K562 (cell line): ENCODE measurements at regions not wholly inside any gene's neighbourhood (a gene's known extent, or its start where the extent isn't known, plus 50 kb on each side); places are given as distances from the start of the nearest gene placed in this dataset.

Experiments
- ATAC-seq: fragments of 200-7000 bp; cut with Tn5 transposase; 3 replicates; pipeline ENCODE4 v1.9.1; 2020; ENCODE audit warnings: moderate library complexity
- BruUV-seq: library from RNA; stranded (reverse); fragments of 400-500 nt; replicated peaks from 2 replicates; lab custom pipeline; 2021; lab: Mats Ljungman, UMichigan
- CTCF ChIA-PET: fragments of 300-600 bp; formaldehyde crosslinking; extraction: SDS; loops from one replicate; lab custom pipeline; 2021; ENCODE audit warnings: low intra/inter-chr PET ratio; lab: Yijun Ruan, JAX
- POLR2A ChIA-PET: fragments of 300-600, 350-650 bp; sonication (Branson Sonifier 250); formaldehyde crosslinking; extraction: SDS; loops from one replicate; lab custom pipeline; 2021; ENCODE audit warnings: antibody characterized with exemption, inconsistent platforms; lab: Yijun Ruan, JAX
- DNase-seq, 4 experiments: peaks; one replicate each; pipeline versions ENCODE4 v3.0.0 to v3.0.0-alpha.2; 2011 to 2018; ENCODE audit warnings: low spot score in 3 of 4, mixed read lengths in 3 of 4; ENCODE audit errors: extremely low read depth in 1 of 4
- FAIRE-seq: peaks from 2 replicates; lab custom pipeline; 2011; peaks lifted over from hg19 to GRCh38; lab: Jason Lieb, UNC
- H2AFZ ChIP-seq: 2 replicates; pipeline ENCODE4 v1.6.0; 2011; ENCODE audit warnings: low read depth, low read length, control low read depth, inconsistent platforms
- H3K27ac ChIP-seq: fragments of 200-600 bp; 3 replicates; pipeline ENCODE4 v1.8.0; 2011; ENCODE audit warnings: low read depth, mild to moderate bottlenecking, control low read depth, inconsistent platforms, low read length, moderate library complexity, mixed read lengths; ENCODE audit errors: extremely low read depth
- H3K27me3 ChIP-seq, 2 experiments: fragments of 300-600 bp in 1 of 2; 2 replicates in 1 of 2; 3 replicates in 1 of 2; pipeline versions ENCODE4 v1.6.0 to v1.8.0; 2011; ENCODE audit warnings: inconsistent platforms in 2 of 2, low read length in 2 of 2, mild to moderate bottlenecking in 1 of 2, mixed read lengths in 1 of 2, moderate library complexity in 1 of 2; ENCODE audit not compliant: control insufficient read depth in 2 of 2, insufficient read depth in 2 of 2
- H3K36me3 ChIP-seq: fragments of 300-600 bp; 3 replicates; pipeline ENCODE4 v1.8.0; 2011; ENCODE audit warnings: mild to moderate bottlenecking, low read length, inconsistent platforms; ENCODE audit not compliant: control insufficient read depth, insufficient read depth
- H3K4me1 ChIP-seq, 2 experiments: fragments of 200-600 bp in 1 of 2; replicated peaks in 1 of 2; 2 replicates in 1 of 2; 3 replicates in 1 of 2; pipeline versions ENCODE4 v1.5.1 to v1.8.0; 2011; ENCODE audit warnings: inconsistent platforms in 2 of 2, low read length in 2 of 2, mild to moderate bottlenecking in 1 of 2, mixed read lengths in 1 of 2, moderate library complexity in 1 of 2; ENCODE audit not compliant: control insufficient read depth in 2 of 2, insufficient read depth in 2 of 2
- H3K4me2 ChIP-seq: 2 replicates; pipeline ENCODE4 v1.6.1; 2011; ENCODE audit warnings: low read length, control low read depth, inconsistent platforms, mixed read lengths; ENCODE audit not compliant: insufficient read depth
- H3K4me3 ChIP-seq: fragments of 200-600 bp; sonication (generic), shearing (Covaris generic); 2 replicates; pipeline ENCODE4 v1.5.1; 2016; ENCODE audit warnings: control low read depth, inconsistent platforms
- H3K79me2 ChIP-seq: fragments of 200-600 bp; 3 replicates; pipeline ENCODE4 v1.8.0; 2011; ENCODE audit warnings: low read length, inconsistent platforms; ENCODE audit not compliant: control insufficient read depth, insufficient read depth
- H3K9ac ChIP-seq, 2 experiments: 2 replicates each; pipeline versions ENCODE4 v1.6.0 to v1.6.1; 2011; ENCODE audit warnings: low read depth in 2 of 2, low read length in 2 of 2, control low read depth in 1 of 2, inconsistent platforms in 1 of 2, mild to moderate bottlenecking in 1 of 2, mixed read lengths in 1 of 2; ENCODE audit not compliant: insufficient read depth in 1 of 2
- H3K9me1 ChIP-seq: one replicate; pipeline ENCODE4 v1.6.0; 2011; ENCODE audit warnings: inconsistent platforms, mild to moderate bottlenecking, low read length, moderate library complexity; ENCODE audit not compliant: control insufficient read depth, insufficient read depth
- H3K9me3 ChIP-seq: replicated peaks from 2 replicates; pipeline ENCODE4 v1.5.1; 2011; ENCODE audit warnings: low read depth, low read length, inconsistent platforms; ENCODE audit not compliant: control insufficient read depth, insufficient read depth
- H4K20me1 ChIP-seq: replicated peaks from 2 replicates; pipeline ENCODE4 v1.6.1; 2011; ENCODE audit warnings: low read length, inconsistent platforms, mixed read lengths; ENCODE audit not compliant: control insufficient read depth, insufficient read depth
- ATF1 ChIP-seq, 2 experiments: fragments of 450-650 bp in 1 of 2; IDR thresholded peaks; 2 replicates each; pipeline ENCODE4 v1.6.1; 2016; ENCODE audit warnings: missing compliant biosample characterization in 1 of 2, missing genetic modification characterization in 1 of 2
- CBX8 ChIP-seq: fragments of 200-600 bp; sonication (generic); IDR thresholded peaks from 2 replicates; pipeline ENCODE4 v1.6.1; 2012; ENCODE audit warnings: borderline replicate concordance, mixed run types, low read depth, mild to moderate bottlenecking, moderate library complexity, mixed read lengths, low read length, control low read depth, inconsistent platforms; ENCODE audit not compliant: poor library complexity, severe bottlenecking; ENCODE audit errors: extremely low read depth
- GABPB2 ChIP-seq: fragments of 250-450 bp; sonication (Bioruptor Pico); conservative IDR thresholded peaks from 2 replicates; pipeline ENCODE4 v1.5.1; 2021; ENCODE audit warnings: mild to moderate bottlenecking
- HINFP ChIP-seq: fragments of 450-650 bp; conservative IDR thresholded peaks from 2 replicates; pipeline ENCODE4 v1.6.1; 2016; ENCODE audit warnings: missing genetic modification characterization, low read depth, mild to moderate bottlenecking, control low read depth, missing compliant biosample characterization
- KHSRP ChIP-seq: fragments of 450-650 bp; IDR thresholded peaks from 2 replicates; pipeline ENCODE4 v1.6.1; 2017
- MAFG ChIP-seq: fragments of 450-650 bp; conservative IDR thresholded peaks from 2 replicates; pipeline ENCODE4 v1.6.1; 2016; ENCODE audit warnings: missing genetic modification characterization, missing compliant biosample characterization
- MIER1 ChIP-seq: fragments of 450-650 bp; IDR thresholded peaks from 2 replicates; pipeline ENCODE4 v1.6.1; 2016; ENCODE audit warnings: antibody characterized with exemption, mild to moderate bottlenecking, low read depth
- MYNN ChIP-seq, 2 experiments: sonication (generic); formaldehyde crosslinking in 1 of 2; IDR thresholded peaks; 2 replicates each; pipeline versions ENCODE4 v1.5.0 to v1.6.1; 2016 to 2020; ENCODE audit warnings: antibody characterized with exemption in 1 of 2, missing genetic modification reagents in 1 of 2
- NR2C1 ChIP-seq, 2 experiments: fragments of 450-650 bp; IDR thresholded peaks; 2 replicates each; pipeline ENCODE4 v1.6.1; 2017; ENCODE audit warnings: mild to moderate bottlenecking in 2 of 2, antibody characterized with exemption in 1 of 2, inconsistent platforms in 1 of 2, missing compliant biosample characterization in 1 of 2, missing genetic modification characterization in 1 of 2
- NUFIP1 ChIP-seq: fragments of 450-650 bp; IDR thresholded peaks from 2 replicates; pipeline ENCODE4 v1.6.1; 2018; ENCODE audit not compliant: partially characterized antibody
- RBFOX2 ChIP-seq: fragments of 200-400 bp; formaldehyde crosslinking; IDR thresholded peaks from 2 replicates; pipeline ENCODE4 v1.6.1; 2017; ENCODE audit warnings: low read depth, mild to moderate bottlenecking, low read length, moderate library complexity
- TCF15 ChIP-seq: fragments of 250-450 bp; sonication (Bioruptor Pico); IDR thresholded peaks from 2 replicates; pipeline ENCODE4 v1.8.0; 2022; ENCODE audit warnings: moderate library complexity, mild to moderate bottlenecking, inconsistent platforms
- ZNF175 ChIP-seq: fragments of 200-800 bp; sonication (Bioruptor generic); IDR thresholded peaks from 2 replicates; pipeline ENCODE4 v1.6.1; 2016; ENCODE audit warnings: low read depth, mild to moderate bottlenecking, missing genetic modification characterization, missing compliant biosample characterization
- WGBS: fragments of 100-300 bp; shearing (Covaris generic); methylation state at CpG from one replicate; pipeline ENCODE4 v1.1.6; 2016; ENCODE audit warnings: low coverage, mixed read lengths; ENCODE audit not compliant: insufficient coverage; ENCODE audit errors: missing lambda C conversion rate; 5-methylcytosine and 5-hydroxymethylcytosine counted together
- in situ Hi-C: fragments of 300-500 bp; cut with MboI; formaldehyde crosslinking; loops from 4 replicates; pipeline ENCODE4 v1.15.0; 2018; ENCODE audit warnings: inconsistent platforms, mixed read lengths
- intact Hi-C: fragments of 100-400 bp; cut with micrococcal nuclease; formaldehyde crosslinking; loops from 2 replicates; pipeline ENCODE4 v1.14.2; 2022
- TF ChIP-seq, protein P1 (sequence below): sonication (generic); formaldehyde crosslinking; IDR thresholded peaks from 2 replicates; pipeline ENCODE4 v1.8.0; 2022; ENCODE audit warnings: mild to moderate bottlenecking, missing genetic modification reagents

DNA sequence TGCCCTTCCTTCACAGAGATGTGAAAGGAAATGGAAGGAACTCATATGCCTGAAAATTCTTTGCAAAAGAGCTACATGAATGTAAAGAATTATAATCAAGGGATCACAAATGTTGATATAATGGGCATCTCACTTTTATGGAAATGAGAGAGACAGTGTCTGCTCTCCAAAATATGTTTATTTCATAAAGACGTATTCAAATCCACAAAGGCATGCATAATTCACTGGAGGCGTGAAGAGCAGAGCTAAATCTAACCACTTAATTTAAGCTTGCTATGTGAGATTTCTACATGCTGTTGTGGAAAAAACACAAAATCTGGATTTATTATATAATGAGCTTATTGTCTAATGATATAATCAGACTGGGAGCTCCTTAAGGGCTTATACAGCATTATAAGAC is 469.1 kb downstream of the RAP2B start:
- POLR2A ChIA-PET, result interaction anchor here (0.7 kb wide), 1 partner anchor 32 kb away, joined by 3 read pairs; no protein-coding TSS in a partner anchor
- intact Hi-C loops (no loop called here), in situ Hi-C loops (no loop called here)
- Histone ChIP-seq H3K27ac (no peak overlapping the region), H3K9ac (no peak overlapping the region), H4K20me1 (no peaks in the 10 kb centered on the region), H3K4me1 (no peaks in the 10 kb centered on the region), H3K9me1 (no peaks in the 10 kb centered on the region), H3K36me3 (no peaks in the 10 kb centered on the region), H2AFZ (no peak overlapping the region), H3K27me3 (no peaks in the 10 kb centered on the region), H3K9me3 (no peaks in the 10 kb centered on the region), H3K4me3 (no peak overlapping the region), H3K79me2 (no peaks in the 10 kb centered on the region), H3K4me2 (no peak overlapping the region)
- CTCF ChIA-PET, result no interaction called here
- ATAC-seq (no peak), FAIRE-seq (no peak), DNase-seq (no peak)
- 0% methylated on average over 2 of the region's 2 CpGs for WGBS
- no peak for TF ChIP-seq MYNN (IDR thresholded peaks at IDR 0.05)
- no peak for TF ChIP-seq MYNN (CRISPR knock-in tag; IDR thresholded peaks at IDR 0.05)
- TF ChIP-seq ZNF175 (CRISPR knock-in tag), result no peak
- TF ChIP-seq GABPB2 (CRISPR knock-in tag), result no peak
- no TSS peak for BruUV-seq

DNA sequence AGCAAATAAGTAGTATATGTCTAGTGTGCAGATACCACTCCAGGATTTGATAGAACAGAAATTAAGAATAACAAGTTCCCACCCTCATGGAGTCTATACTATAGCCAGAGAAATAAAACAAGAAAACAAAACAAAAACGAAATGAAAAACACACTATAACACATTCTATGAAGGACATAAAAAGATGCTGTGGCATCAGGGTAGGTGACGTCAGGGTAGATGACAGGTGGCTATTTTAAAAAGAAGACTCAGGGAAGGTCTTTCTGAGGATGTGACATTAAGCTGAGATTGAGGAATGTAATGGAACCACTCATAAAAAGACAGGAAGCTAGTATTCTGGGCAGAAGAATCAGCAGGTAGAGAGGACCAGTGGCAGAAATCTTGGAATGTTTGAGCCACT is 469.6 kb downstream of the RAP2B start:
- Histone ChIP-seq H3K9me1 (no peaks in the 10 kb centered on the region), H3K27me3 (no peaks in the 10 kb centered on the region), H3K4me1 (no peaks in the 10 kb centered on the region), H3K4me3 (no peak overlapping the region), H4K20me1 (no peaks in the 10 kb centered on the region), H3K9ac (no peak overlapping the region), H3K79me2 (no peaks in the 10 kb centered on the region), H3K36me3 (no peaks in the 10 kb centered on the region), H3K27ac (no peak overlapping the region), H3K4me2 (no peak overlapping the region), H2AFZ (no peak overlapping the region), H3K9me3 (no peaks in the 10 kb centered on the region)
- ChIA-PET POLR2A (no interaction called here), CTCF (no interaction called here)
- DNase-seq (no peak), ATAC-seq (no peak), FAIRE-seq (no peak)
- intact Hi-C loops (no loop called here), in situ Hi-C loops (no loop called here)
- 0% methylated on average over 2 of the region's 2 CpGs for WGBS
- no TSS peak for BruUV-seq
- TF ChIP-seq ATF1 (CRISPR knock-in tag; IDR thresholded peaks at IDR 0.05), result no peak
- no peak for TF ChIP-seq ATF1 (tag; IDR thresholded peaks at IDR 0.05)
- no peak for TF ChIP-seq TCF15 (CRISPR knock-in tag)
- TF ChIP-seq, protein P1, sequence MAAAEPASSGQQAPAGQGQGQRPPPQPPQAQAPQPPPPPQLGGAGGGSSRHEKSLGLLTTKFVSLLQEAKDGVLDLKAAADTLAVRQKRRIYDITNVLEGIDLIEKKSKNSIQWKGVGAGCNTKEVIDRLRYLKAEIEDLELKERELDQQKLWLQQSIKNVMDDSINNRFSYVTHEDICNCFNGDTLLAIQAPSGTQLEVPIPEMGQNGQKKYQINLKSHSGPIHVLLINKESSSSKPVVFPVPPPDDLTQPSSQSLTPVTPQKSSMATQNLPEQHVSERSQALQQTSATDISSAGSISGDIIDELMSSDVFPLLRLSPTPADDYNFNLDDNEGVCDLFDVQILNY (CRISPR knock-in tag), result no peak
- TF ChIP-seq MIER1, result no peak
- no peak for TF ChIP-seq KHSRP
- TF ChIP-seq MAFG (tag), result no peak
- no peak for TF ChIP-seq NUFIP1
- TF ChIP-seq RBFOX2, result no peak
- no peak for TF ChIP-seq NR2C1 (IDR thresholded peaks at IDR 0.05)
- no peak for TF ChIP-seq NR2C1 (tag; IDR thresholded peaks at IDR 0.05)
- TF ChIP-seq HINFP (tag), result no peak
- TF ChIP-seq CBX8, result no peak
